HG02943 (cell line): ENCODE measurements at regions not wholly inside any gene's neighbourhood (a gene's known extent, or its start where the extent isn't known, plus 50 kb on each side); places are given as distances from the start of the nearest gene placed in this dataset.
"Not testable (repeated sequence)": the region's sequence is repeated elsewhere in the genome, so short reads cannot be mapped to it uniquely, and the experiment has no call there.

Source experiments
- ATAC-seq: cut with Tn5 transposase; IDR thresholded peaks from one replicate; pipeline ENCODE4 v1.9.1; 2021; ENCODE audit warnings: mild to moderate bottlenecking, low read depth, moderate library complexity; ENCODE audit not compliant: unreplicated experiment

- ATAC-seq, result no peak
Observed at GRCh38 chr15:98312913-98313312, 335.4 kb upstream of the IGF1R start.

- ATAC-seq, result no peak
Observed at GRCh38 chr15:98315971-98316370, 332.4 kb upstream of the IGF1R start.

GRCh38 chr15:98321896-98322295 is 326.4 kb upstream of the IGF1R start:
- ATAC-seq, result no peak

GRCh38 chr15:98322581-98322980 is 325.8 kb upstream of the IGF1R start:
- ATAC-seq, result no peak

- ATAC-seq, result no peak
Observed at GRCh38 chr15:98324341-98324970, 323.9 kb upstream of the IGF1R start.

GRCh38 chr15:98326804-98327203 is 321.5 kb upstream of the IGF1R start:
- ATAC-seq, result no peak

- no peak for ATAC-seq
Observed at GRCh38 chr15:98330258-98330657, 318.1 kb upstream of the IGF1R start.

- no peak for ATAC-seq
Observed at GRCh38 chr15:98330692-98331435, 317.5 kb upstream of the IGF1R start.

- ATAC-seq, result no peak
Observed at GRCh38 chr15:98331676-98332075, 316.7 kb upstream of the IGF1R start.

- ATAC-seq, result no peak
Observed at GRCh38 chr15:98333251-98333650, 315.1 kb upstream of the IGF1R start.

- no peak for ATAC-seq
Observed at GRCh38 chr15:98342911-98343310, 305.4 kb upstream of the IGF1R start.

- no peak for ATAC-seq
Observed at GRCh38 chr15:98344591-98344990, 303.7 kb upstream of the IGF1R start.

- ATAC-seq, result no peak
Observed at GRCh38 chr15:98347001-98347400, 301.3 kb upstream of the IGF1R start.

- no peak for ATAC-seq
Observed at GRCh38 chr15:98347866-98348265, 300.5 kb upstream of the IGF1R start.

GRCh38 chr15:98350276-98350675 is 298.1 kb upstream of the IGF1R start:
- ATAC-seq, result no peak

- ATAC-seq, result not testable (repeated sequence)
Observed at GRCh38 chr15:98358274-98358673, 290.1 kb upstream of the IGF1R start.

GRCh38 chr15:98358971-98359370 is 289.4 kb upstream of the IGF1R start:
- no peak for ATAC-seq

- ATAC-seq, result no peak
Observed at GRCh38 chr15:98363416-98363815, 284.9 kb upstream of the IGF1R start.

- ATAC-seq, result no peak
Observed at GRCh38 chr15:98363955-98364354, 284.4 kb upstream of the IGF1R start.

GRCh38 chr15:98369081-98369716 is 279.1 kb upstream of the IGF1R start:
- no peak for ATAC-seq

- ATAC-seq, result no peak
Observed at GRCh38 chr15:98375513-98376340, 272.6 kb upstream of the IGF1R start.
